GM19455 (cell line): ENCODE measurements at regions not wholly inside any gene's neighbourhood (a gene's known extent, or its start where the extent isn't known, plus 50 kb on each side); places are given as distances from the start of the nearest gene placed in this dataset.
"Not testable (repeated sequence)": the region's sequence is repeated elsewhere in the genome, so short reads cannot be mapped to it uniquely, and the experiment has no call there.

Experiments used
- ATAC-seq: cut with Tn5 transposase; IDR thresholded peaks from one replicate; pipeline ENCODE4 v1.9.1; 2021; ENCODE audit not compliant: unreplicated experiment

- no peak for ATAC-seq
Observed at GRCh38 chr10:129207297-129207696, 259.7 kb upstream of the MGMT start.

DNA sequence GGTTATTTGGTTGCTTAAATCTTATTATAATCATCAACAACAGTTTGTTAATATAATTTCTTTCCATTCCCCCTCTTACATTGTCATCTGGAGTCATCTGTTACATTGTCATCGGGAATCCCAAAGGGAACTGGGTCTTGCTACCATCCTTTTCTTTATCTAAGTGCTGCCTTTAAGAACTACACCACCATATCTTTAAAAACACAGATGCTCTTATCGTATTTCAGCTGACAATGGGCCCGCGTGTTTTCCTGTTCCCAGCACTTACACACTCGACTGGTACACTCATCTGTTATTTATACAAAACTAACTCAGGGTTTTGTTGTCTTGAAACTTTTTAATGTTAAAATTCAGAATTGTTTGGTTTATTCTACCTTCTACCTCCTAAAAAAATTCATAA lies 256.2 kb upstream of the MGMT start:
- ATAC-seq = no peak

- ATAC-seq = no peak
Observed at GRCh38 chr10:129213256-129213655, 253.8 kb upstream of the MGMT start.

DNA sequence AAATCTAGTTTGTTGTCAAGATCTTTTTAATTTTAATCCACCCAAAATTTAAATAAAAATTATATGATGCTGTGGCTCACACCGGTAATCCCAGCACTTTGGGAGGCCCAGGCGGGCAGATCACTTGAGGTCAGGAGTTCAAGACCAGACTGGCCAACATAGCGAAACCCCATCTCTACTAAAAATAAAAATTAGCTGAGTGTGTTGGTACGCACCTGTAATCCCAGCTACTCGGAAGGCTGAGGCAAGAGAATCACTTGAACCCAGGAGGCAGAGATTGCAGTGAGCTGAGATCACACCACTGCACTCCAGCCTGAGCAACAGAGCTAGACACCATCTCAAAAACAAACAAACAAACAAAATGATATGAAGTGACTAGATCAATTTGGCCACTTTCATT lies 253.0 kb upstream of the MGMT start:
- not testable (repeated sequence) for ATAC-seq

DNA sequence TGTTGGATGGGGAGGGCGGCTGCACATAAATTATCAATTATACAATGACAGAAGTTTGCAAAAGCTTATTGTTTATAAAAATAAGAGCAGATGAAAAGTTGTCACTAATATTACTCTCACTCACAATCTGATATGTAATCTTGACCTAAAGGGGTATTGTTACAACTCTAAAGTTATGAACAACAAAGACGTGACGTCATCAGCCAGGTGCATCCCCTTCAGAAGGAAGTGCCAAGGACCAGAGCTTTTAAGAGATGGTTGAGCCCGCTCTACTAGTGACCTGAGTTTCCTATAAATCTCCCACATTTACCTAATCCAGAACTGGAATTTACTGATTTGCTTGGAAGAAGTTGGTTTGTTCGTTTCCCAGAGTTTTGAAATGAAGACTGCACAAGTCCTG lies 247.7 kb upstream of the MGMT start:
- no peak for ATAC-seq

DNA sequence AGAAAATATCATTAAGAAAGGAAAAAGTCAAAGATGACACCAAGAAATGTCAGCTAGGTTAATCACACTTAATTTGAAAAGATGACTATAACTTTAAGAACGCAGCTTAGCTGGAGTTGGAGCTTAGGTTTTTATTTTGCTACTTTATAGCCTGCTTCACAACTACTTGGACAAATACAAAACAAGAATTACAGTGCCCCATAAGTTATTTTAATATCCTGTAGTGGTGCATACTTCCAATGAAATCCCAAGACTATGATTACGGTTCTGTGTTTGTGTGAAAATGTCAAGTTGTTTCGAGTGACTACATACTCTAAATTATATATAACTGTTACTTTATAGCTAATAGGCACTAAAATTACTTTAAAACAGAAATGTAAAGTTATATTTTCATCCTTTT lies 244.6 kb upstream of the MGMT start:
- ATAC-seq = no peak

DNA sequence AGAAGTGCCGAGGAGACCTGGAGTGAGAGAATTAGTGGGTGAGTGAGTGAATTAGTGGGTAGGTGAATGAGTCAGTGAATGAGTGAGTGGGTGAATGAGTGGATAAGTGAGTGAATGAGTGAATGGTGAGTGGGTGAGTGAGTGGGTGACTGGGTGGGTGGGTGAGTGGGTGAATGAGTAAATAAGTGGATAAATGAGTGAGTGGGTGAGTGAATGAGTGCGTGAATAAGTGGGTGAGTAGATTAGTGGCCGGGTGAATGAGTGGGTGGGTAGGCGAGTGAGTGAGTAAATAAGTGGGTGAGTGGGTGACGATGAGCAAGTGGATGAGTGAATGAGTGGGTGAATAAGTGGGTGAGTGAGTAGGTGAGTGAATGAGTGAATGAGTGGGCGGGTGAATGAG lies 243.7 kb upstream of the MGMT start:
- no peak for ATAC-seq

DNA sequence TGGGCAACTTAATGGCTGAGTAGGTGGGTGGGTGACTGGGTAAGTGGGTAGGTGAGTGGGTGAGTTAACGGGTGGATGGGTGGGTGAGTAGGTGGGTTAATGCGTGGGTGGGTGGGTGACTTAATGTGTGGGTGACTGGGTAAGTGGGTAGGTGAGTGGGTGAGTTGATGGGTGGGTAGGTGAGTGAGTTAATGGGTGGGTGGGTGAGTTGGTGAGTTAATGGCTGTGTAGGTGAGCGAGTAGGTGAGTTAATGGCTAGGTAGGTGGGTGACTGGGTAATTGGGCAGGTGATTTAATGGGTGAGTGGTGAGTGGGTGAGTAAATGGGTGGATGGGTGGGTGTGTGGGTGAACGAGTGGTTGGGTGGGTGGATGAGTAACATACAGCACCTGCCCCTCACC lies 243.0 kb upstream of the MGMT start:
- no peak for ATAC-seq

DNA sequence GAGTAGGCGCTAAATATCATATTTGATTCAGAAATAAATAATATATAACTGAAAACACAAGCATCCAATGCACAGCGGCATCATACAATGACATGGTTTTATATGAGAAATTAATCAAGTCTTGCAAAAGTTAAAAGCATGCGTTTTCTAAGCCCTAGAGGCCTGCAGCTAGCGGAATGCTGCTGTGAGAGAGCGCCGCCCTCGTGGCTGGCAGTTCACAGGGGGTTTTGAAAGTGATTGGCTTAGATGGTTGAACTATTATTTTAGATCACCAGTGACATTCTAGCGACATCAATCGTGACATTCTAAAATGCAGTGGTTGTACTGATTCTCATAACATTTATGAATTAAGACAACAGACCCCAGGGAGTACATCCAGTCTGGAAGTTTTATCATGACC lies 235.2 kb upstream of the MGMT start:
- no peak for ATAC-seq

- ATAC-seq = no peak
Observed at GRCh38 chr10:129233351-129234148, 233.5 kb upstream of the MGMT start.

GRCh38 chr10:129236274-129236691 lies 230.8 kb upstream of the MGMT start:
- ATAC-seq = no peak

GRCh38 chr10:129241461-129241860 lies 225.6 kb upstream of the MGMT start:
- no peak for ATAC-seq

DNA sequence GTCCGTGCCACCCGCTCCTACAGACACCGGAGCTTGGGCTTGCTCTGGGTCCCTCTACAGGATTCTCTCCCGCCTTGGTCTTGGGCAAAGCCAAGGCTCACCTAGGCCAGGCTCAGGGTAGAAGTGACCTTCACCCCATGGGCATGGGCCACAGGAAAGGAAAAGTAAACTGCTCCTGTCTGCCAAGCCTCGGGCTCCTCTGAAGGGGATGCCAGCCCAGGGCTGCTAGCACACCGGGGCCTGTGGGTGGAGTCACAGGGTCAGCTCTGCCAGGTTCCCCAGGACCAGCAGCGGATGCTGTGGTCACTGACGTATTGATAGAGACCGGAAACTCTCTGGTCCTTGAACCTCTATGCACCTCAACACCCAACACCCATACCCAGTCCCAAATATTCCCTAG lies 222.7 kb upstream of the MGMT start:
- no peak for ATAC-seq

DNA sequence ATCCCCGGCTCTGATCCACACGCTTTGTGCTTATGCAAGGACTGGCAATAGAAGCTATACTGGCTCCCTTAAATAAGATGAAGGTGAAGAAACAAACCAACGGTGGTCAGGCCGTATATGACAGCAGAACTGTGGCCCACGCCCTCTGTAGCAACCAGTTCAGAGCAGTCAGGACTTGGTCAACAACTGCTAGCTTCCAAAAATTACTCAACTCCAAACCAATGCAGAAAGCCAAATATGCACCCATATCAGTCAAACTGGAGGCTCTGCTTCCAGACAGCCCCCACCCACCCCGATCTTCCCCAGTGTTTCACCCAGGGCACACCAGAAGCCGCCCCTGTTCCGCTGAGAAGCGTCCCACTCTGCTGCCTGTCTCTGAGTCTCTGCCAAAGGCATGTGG lies 222.3 kb upstream of the MGMT start:
- no peak for ATAC-seq

DNA sequence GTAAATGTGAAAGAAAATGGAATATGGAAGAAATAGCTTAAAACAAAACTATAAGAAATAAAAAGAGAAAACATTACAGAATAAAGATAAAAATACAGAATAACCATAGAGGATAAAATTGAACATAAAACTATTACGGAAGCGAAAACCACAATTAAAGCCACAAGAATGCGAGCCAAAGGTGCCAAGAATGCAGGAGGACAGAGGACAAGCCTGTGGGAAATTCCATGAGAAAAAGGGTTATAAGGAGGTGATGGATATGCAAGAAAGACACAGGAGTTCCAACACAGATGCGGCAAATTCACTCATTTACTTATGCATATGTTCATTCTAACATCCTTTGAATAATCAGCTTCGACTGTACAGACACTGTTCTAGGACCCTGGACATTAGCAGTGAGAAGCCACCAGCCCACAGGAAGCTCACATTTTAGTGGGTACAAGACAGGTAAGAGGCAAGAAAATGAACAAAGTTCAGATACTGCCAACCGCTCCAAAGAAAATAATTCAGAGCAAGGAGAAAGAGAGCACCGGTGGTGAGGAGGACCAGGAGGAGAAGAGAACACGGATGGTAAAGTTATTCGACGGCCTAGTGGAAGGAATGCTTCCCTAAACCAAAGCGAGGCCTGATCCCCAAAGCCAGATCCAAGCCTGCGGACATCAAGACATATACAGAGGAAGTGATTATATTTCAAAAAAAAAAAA lies 213.7 kb upstream of the MGMT start:
- no peak for ATAC-seq

GRCh38 chr10:129253865-129254179 lies 213.2 kb upstream of the MGMT start:
- no peak for ATAC-seq

- ATAC-seq = no peak
Observed at GRCh38 chr10:129258283-129258923, 208.6 kb upstream of the MGMT start.

- ATAC-seq = no peak
Observed at GRCh38 chr10:129259128-129259815, 207.8 kb upstream of the MGMT start.

- ATAC-seq = no peak
Observed at GRCh38 chr10:129272176-129272575, 194.9 kb upstream of the MGMT start.

GRCh38 chr10:129272866-129273650 lies 194.0 kb upstream of the MGMT start:
- no peak for ATAC-seq

- ATAC-seq = no peak
Observed at GRCh38 chr10:129273860-129274259, 193.2 kb upstream of the MGMT start.
